ENCODE measurements at regions not wholly inside any gene's neighbourhood (a gene's known extent, or its start where the extent isn't known, plus 50 kb on each side); places are given as distances from the start of the nearest gene placed in this dataset.

DNA sequence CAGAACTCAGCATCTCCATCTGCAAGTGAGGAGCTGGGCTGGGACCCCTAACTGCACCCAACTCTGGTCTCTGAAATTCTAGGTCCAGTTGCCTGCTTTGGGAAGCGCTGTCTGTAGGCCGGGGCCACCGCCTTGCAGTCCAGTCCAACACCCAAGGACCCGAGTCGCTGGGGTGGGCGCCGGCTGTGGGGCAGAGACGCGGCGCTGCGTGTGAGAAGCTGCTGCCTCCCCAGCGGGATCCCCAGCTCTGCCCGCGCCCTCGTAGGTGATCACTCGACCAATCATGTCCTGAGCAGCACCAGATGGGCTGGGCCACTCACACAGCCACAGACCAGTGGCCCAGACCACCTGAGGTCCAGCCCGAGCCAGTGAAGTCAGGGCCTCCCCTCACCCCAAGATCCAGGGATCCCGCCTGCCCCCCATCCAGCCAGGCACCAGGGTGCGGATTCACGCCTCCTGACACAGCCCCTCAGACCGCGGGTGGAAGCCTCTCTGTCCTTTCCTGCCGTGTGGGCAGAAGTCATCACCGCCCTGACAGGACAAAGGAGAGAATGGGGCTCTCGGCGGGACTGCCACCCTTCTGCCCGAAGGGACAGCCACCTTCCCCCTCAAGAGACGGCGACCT is 67.4 kb upstream of the ADGRA1 start:
- TF ChIP-seq, protein P1, sequence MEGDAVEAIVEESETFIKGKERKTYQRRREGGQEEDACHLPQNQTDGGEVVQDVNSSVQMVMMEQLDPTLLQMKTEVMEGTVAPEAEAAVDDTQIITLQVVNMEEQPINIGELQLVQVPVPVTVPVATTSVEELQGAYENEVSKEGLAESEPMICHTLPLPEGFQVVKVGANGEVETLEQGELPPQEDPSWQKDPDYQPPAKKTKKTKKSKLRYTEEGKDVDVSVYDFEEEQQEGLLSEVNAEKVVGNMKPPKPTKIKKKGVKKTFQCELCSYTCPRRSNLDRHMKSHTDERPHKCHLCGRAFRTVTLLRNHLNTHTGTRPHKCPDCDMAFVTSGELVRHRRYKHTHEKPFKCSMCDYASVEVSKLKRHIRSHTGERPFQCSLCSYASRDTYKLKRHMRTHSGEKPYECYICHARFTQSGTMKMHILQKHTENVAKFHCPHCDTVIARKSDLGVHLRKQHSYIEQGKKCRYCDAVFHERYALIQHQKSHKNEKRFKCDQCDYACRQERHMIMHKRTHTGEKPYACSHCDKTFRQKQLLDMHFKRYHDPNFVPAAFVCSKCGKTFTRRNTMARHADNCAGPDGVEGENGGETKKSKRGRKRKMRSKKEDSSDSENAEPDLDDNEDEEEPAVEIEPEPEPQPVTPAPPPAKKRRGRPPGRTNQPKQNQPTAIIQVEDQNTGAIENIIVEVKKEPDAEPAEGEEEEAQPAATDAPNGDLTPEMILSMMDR (conservative IDR thresholded peaks at IDR 0.05; ENCODE audit: low read depth, low read length) = no peak
- no peak for TF ChIP-seq EZH2 (IDR thresholded peaks at IDR 0.05; ENCODE audit: borderline replicate concordance, low read depth, low read length, poor library complexity, severe bottlenecking)
